Progenitor cell of endocrine pancreas (in vitro differentiated cells): ENCODE measurements at regions not wholly inside any gene's neighbourhood (a gene's known extent, or its start where the extent isn't known, plus 50 kb on each side); places are given as distances from the start of the nearest gene placed in this dataset.

Experiments
- DNase-seq: peaks from one replicate; pipeline ENCODE4 v3.0.0; 2021; ENCODE audit warnings: low spot score; ENCODE audit not compliant: unreplicated experiment
- H3K27ac Mint-ChIP-seq: 2 replicates; pipeline ENCODE4 v1.8.0; 2021; ENCODE audit warnings: mild to moderate bottlenecking, moderate library complexity, mixed read lengths
- H3K27me3 Mint-ChIP-seq: 2 replicates; pipeline ENCODE4 v1.8.0; 2021; ENCODE audit warnings: mixed read lengths
- H3K36me3 Mint-ChIP-seq: 2 replicates; pipeline ENCODE4 v1.8.0; 2022; ENCODE audit warnings: mixed read lengths; ENCODE audit not compliant: insufficient read depth
- H3K4me1 Mint-ChIP-seq: 2 replicates; pipeline ENCODE4 v1.8.0; 2021; ENCODE audit warnings: low read depth, mixed read lengths
- H3K4me3 Mint-ChIP-seq: 2 replicates; pipeline ENCODE4 v1.8.0; 2021; ENCODE audit warnings: low read depth, mild to moderate bottlenecking, moderate library complexity, mixed read lengths
- H3K9me3 Mint-ChIP-seq: 2 replicates; pipeline ENCODE4 v1.8.0; 2021; ENCODE audit warnings: low read depth, mixed read lengths
- CTCF ChIP-seq: fragments of 200-600 bp; sonication (generic); IDR thresholded peaks from one replicate; pipeline ENCODE4 v1.5.0; 2021; ENCODE audit warnings: antibody characterized with exemption, mild to moderate bottlenecking; ENCODE audit not compliant: unreplicated experiment

- Mint-ChIP-seq H3K4me3 (no peak overlapping the region), H3K27ac (no peak overlapping the region), H3K4me1 (peaks cover 8% of the 10 kb centered on the region)
Measured at GRCh38 chr9:73595036-73595545, 443.4 kb downstream of the ANXA1 start.

GRCh38 chr9:73596321-73596720 lies 444.7 kb downstream of the ANXA1 start:
- TF ChIP-seq CTCF = no peak
- Mint-ChIP-seq H3K9me3 (no peaks in the 10 kb centered on the region), H3K36me3 (no peaks in the 10 kb centered on the region), H3K27ac (no peak overlapping the region), H3K27me3 (peaks cover 4% of the 10 kb centered on the region), H3K4me1 (peaks cover 8% of the 10 kb centered on the region), H3K4me3 (no peak overlapping the region)
- no peak for DNase-seq

More at GRCh38 chr9:73595036-73595545, 443.4 kb downstream of the ANXA1 start:
- no peak for TF ChIP-seq CTCF
- Mint-ChIP-seq H3K36me3 (no peaks in the 10 kb centered on the region), H3K27me3 (peaks cover 4% of the 10 kb centered on the region), H3K9me3 (no peaks in the 10 kb centered on the region)
- DNase-seq = no peak

GRCh38 chr9:73597039-73597438 lies 445.4 kb downstream of the ANXA1 start:
- Mint-ChIP-seq H3K4me3 (no peak overlapping the region), H3K9me3 (no peaks in the 10 kb centered on the region), H3K27ac (no peak overlapping the region), H3K27me3 (no peaks in the 10 kb centered on the region), H3K4me1 (peaks cover 8% of the 10 kb centered on the region), H3K36me3 (no peaks in the 10 kb centered on the region)
- no peak for DNase-seq
- TF ChIP-seq CTCF = no peak

- no peak overlapping the region for H3K27ac Mint-ChIP-seq
- no peaks in the 10 kb centered on the region for H3K9me3 Mint-ChIP-seq
- no peak overlapping the region for H3K4me3 Mint-ChIP-seq
- no peaks in the 10 kb centered on the region for H3K36me3 Mint-ChIP-seq
- H3K4me1 Mint-ChIP-seq = peaks cover 8% of the 10 kb centered on the region
- H3K27me3 Mint-ChIP-seq = no peaks in the 10 kb centered on the region
- no peak for DNase-seq
- TF ChIP-seq CTCF = no peak
Measured at GRCh38 chr9:73597771-73598170, 446.1 kb downstream of the ANXA1 start.

GRCh38 chr9:73609381-73609780 lies 457.7 kb downstream of the ANXA1 start:
- H3K27ac Mint-ChIP-seq = no peak overlapping the region

More at GRCh38 chr9:73609381-73609780, 457.7 kb downstream of the ANXA1 start:
- Mint-ChIP-seq H3K9me3 (no peaks in the 10 kb centered on the region), H3K4me1 (no peaks in the 10 kb centered on the region), H3K4me3 (no peak overlapping the region), H3K27me3 (no peaks in the 10 kb centered on the region), H3K36me3 (no peaks in the 10 kb centered on the region)
- TF ChIP-seq CTCF = no peak
- DNase-seq = no peak
